Activated CD8-positive, alpha-beta memory T cell treated with anti-CD3 and anti-CD28 coated beads, Interleukin-2, amount 10 ng/mL, durations not matched to agents 7 days and 5 days (primary cell): ENCODE measurements at regions not wholly inside any gene's neighbourhood (a gene's known extent, or its start where the extent isn't known, plus 50 kb on each side); places are given as distances from the start of the nearest gene placed in this dataset.
"Not testable (repeated sequence)": the region's sequence is repeated elsewhere in the genome, so short reads cannot be mapped to it uniquely, and the experiment has no call there.

ENCODE experiments used
- ATAC-seq: fragments of 150-1000 bp; cut with Tn5 transposase; one replicate; pipeline ENCODE4 v1.10.0; 2021; ENCODE audit warnings: moderate library complexity
- CTCF ChIA-PET: fragments of 350-600 bp; sonication (Branson Sonifier 250); formaldehyde crosslinking; loops from one replicate; lab custom pipeline; 2021; ENCODE audit warnings: antibody characterized with exemption; lab: Charles Lee
- DNase-seq: peaks from one replicate; pipeline ENCODE4 v3.0.0-alpha.2; 2020
- H3K27ac Mint-ChIP-seq: one replicate; pipeline ENCODE4 v1.8.0; 2021; ENCODE audit warnings: mild to moderate bottlenecking, mixed read lengths
- H3K27me3 Mint-ChIP-seq: one replicate; pipeline ENCODE4 v1.8.0; 2021; ENCODE audit warnings: mixed read lengths
- H3K36me3 Mint-ChIP-seq: one replicate; pipeline ENCODE4 v1.8.0; 2021; ENCODE audit warnings: mild to moderate bottlenecking, mixed read lengths
- H3K4me1 Mint-ChIP-seq: one replicate; pipeline ENCODE4 v1.8.0; 2021; ENCODE audit warnings: mixed read lengths
- H3K4me3 Mint-ChIP-seq: one replicate; pipeline ENCODE4 v1.8.0; 2021; ENCODE audit warnings: mild to moderate bottlenecking, moderate library complexity, mixed read lengths
- H3K9me3 Mint-ChIP-seq: one replicate; pipeline ENCODE4 v1.8.0; 2022; ENCODE audit warnings: low read depth, mixed read lengths

GRCh38 chr17:77337150-77337549 is 196.4 kb downstream of the SEC14L1 start:
- peaks cover 24% of the 10 kb centered on the region for H3K36me3 Mint-ChIP-seq
- H3K9me3 Mint-ChIP-seq, result peaks cover 12% of the 10 kb centered on the region
- no peaks in the 10 kb centered on the region for H3K27me3 Mint-ChIP-seq
- DNase-seq (no peak), ATAC-seq (no peak)
- CTCF ChIA-PET, result interaction anchor here (0.9 kb wide), 1 partner anchor 53 kb away, joined by 3 read pairs; no protein-coding TSS in a partner anchor
- H3K4me3 Mint-ChIP-seq, result no peak overlapping the region
- H3K27ac Mint-ChIP-seq, result no peak overlapping the region
- peaks cover 36% of the 10 kb centered on the region for H3K4me1 Mint-ChIP-seq

GRCh38 chr17:77341069-77341541 is 200.3 kb downstream of the SEC14L1 start:
- peaks cover 41% of the 10 kb centered on the region for H3K4me1 Mint-ChIP-seq
- peak overlapping the region; percentile 3 for H3K4me3 Mint-ChIP-seq
- peaks cover 10% of the 10 kb centered on the region for H3K9me3 Mint-ChIP-seq
- H3K36me3 Mint-ChIP-seq, result peaks cover 24% of the 10 kb centered on the region
- no peak for DNase-seq
- H3K27ac Mint-ChIP-seq, result peak overlapping the region; percentile 74
- no peaks in the 10 kb centered on the region for H3K27me3 Mint-ChIP-seq
- ATAC-seq, result no peak
- CTCF ChIA-PET, result interaction anchor here (0.7 to 4.1 kb wide), 10 partner anchors 9 to 89 kb away, joined by 3 to 22 read pairs (median 4); no protein-coding TSS in a partner anchor

GRCh38 chr17:77342656-77342990 is 201.9 kb downstream of the SEC14L1 start:
- H3K9me3 Mint-ChIP-seq, DNase-seq, H3K27me3 Mint-ChIP-seq: not testable (repeated sequence)
- Mint-ChIP-seq H3K4me3 (peak overlapping the region; percentile 66), H3K36me3 (peaks cover 18% of the 10 kb centered on the region), H3K4me1 (peaks cover 41% of the 10 kb centered on the region), H3K27ac (peak overlapping the region; percentile 95)
- CTCF ChIA-PET, result interaction anchor here (1.4 to 4.1 kb wide), 6 partner anchors 11 to 87 kb away, joined by 3 to 22 read pairs (median 4); no protein-coding TSS in a partner anchor
- ATAC-seq, result peak; percentile 14

- ATAC-seq, result peak; percentile 40
- peaks cover 17% of the 10 kb centered on the region for H3K36me3 Mint-ChIP-seq
- peak overlapping the region; percentile 66 for H3K4me3 Mint-ChIP-seq
These were observed 202.4 kb downstream of the SEC14L1 start for GRCh38 chr17:77343031-77343800.

GRCh38 chr17:77344038-77344437 is 203.3 kb downstream of the SEC14L1 start:
- Mint-ChIP-seq H3K36me3 (peaks cover 14% of the 10 kb centered on the region), H3K9me3 (peaks cover 3% of the 10 kb centered on the region), H3K27ac (no peak overlapping the region), H3K4me1 (peaks cover 40% of the 10 kb centered on the region), H3K4me3 (no peak overlapping the region), H3K27me3 (no peaks in the 10 kb centered on the region)
- CTCF ChIA-PET, result interaction anchor here (1.4 to 1.8 kb wide), 4 partner anchors 17 to 86 kb away, joined by 3 to 6 read pairs (median 4); no protein-coding TSS in a partner anchor
- DNase-seq (no peak), ATAC-seq (no peak)

More at GRCh38 chr17:77343031-77343800, 202.4 kb downstream of the SEC14L1 start:
- Mint-ChIP-seq H3K27ac (peak overlapping the region; percentile 95), H3K9me3 (peaks cover 3% of the 10 kb centered on the region), H3K4me1 (peaks cover 41% of the 10 kb centered on the region), H3K27me3 (no peaks in the 10 kb centered on the region)
- CTCF ChIA-PET, result interaction anchor here (1.0 to 4.1 kb wide), 6 partner anchors 11 to 87 kb away, joined by 3 to 22 read pairs (median 4); no protein-coding TSS in a partner anchor
- DNase-seq, result peak; percentile 44

GRCh38 chr17:77345260-77345910 is 204.6 kb downstream of the SEC14L1 start:
- CTCF ChIA-PET, result interaction anchor here (0.7 to 2.1 kb wide), 6 partner anchors 14 to 1098 kb away, joined by 3 to 9 read pairs (median 5); no protein-coding TSS in a partner anchor
- H3K27ac Mint-ChIP-seq, result no peak overlapping the region

GRCh38 chr17:77346765-77347164 is 206.0 kb downstream of the SEC14L1 start:
- H3K27ac Mint-ChIP-seq, result no peak overlapping the region
- H3K9me3 Mint-ChIP-seq, result peaks cover 3% of the 10 kb centered on the region
- DNase-seq, result peak; percentile 14
- peaks cover 13% of the 10 kb centered on the region for H3K36me3 Mint-ChIP-seq
- CTCF ChIA-PET, result interaction anchor here (0.7 to 2.1 kb wide), 8 partner anchors 9 to 94 kb away, joined by 3 to 9 read pairs (median 4); no protein-coding TSS in a partner anchor
- no peak for ATAC-seq
- no peaks in the 10 kb centered on the region for H3K27me3 Mint-ChIP-seq
- no peak overlapping the region for H3K4me3 Mint-ChIP-seq
- H3K4me1 Mint-ChIP-seq, result peaks cover 37% of the 10 kb centered on the region

More at GRCh38 chr17:77345260-77345910, 204.6 kb downstream of the SEC14L1 start:
- ATAC-seq (no peak), DNase-seq (peak; percentile 31)
- Mint-ChIP-seq H3K36me3 (peaks cover 13% of the 10 kb centered on the region), H3K27me3 (no peaks in the 10 kb centered on the region), H3K4me3 (no peak overlapping the region), H3K4me1 (peaks cover 40% of the 10 kb centered on the region), H3K9me3 (peaks cover 3% of the 10 kb centered on the region)

- H3K36me3 Mint-ChIP-seq, result peaks cover 13% of the 10 kb centered on the region
- H3K4me1 Mint-ChIP-seq, result peaks cover 29% of the 10 kb centered on the region
- ATAC-seq (no peak), DNase-seq (no peak)
- no peaks in the 10 kb centered on the region for H3K27me3 Mint-ChIP-seq
- CTCF ChIA-PET, result interaction anchor here (1.1 to 2.1 kb wide), 3 partner anchors 8 to 53 kb away, joined by 3 to 9 read pairs (median 5); no protein-coding TSS in a partner anchor
- H3K4me3 Mint-ChIP-seq, result no peak overlapping the region
- H3K27ac Mint-ChIP-seq, result no peak overlapping the region
- H3K9me3 Mint-ChIP-seq, result peaks cover 3% of the 10 kb centered on the region
These were observed 206.8 kb downstream of the SEC14L1 start for GRCh38 chr17:77347544-77347943.

GRCh38 chr17:77349976-77350830 is 209.4 kb downstream of the SEC14L1 start:
- ATAC-seq, result no peak
- no peaks in the 10 kb centered on the region for H3K27me3 Mint-ChIP-seq
- no peak overlapping the region for H3K4me3 Mint-ChIP-seq
- CTCF ChIA-PET, result interaction anchor here (0.9 kb wide), 1 partner anchor 12 kb away, joined by 3 read pairs; no protein-coding TSS in a partner anchor
- H3K4me1 Mint-ChIP-seq, result peaks cover 11% of the 10 kb centered on the region
- H3K9me3 Mint-ChIP-seq, result peaks cover 3% of the 10 kb centered on the region
- DNase-seq, result peak; percentile 15
- peaks cover 1% of the 10 kb centered on the region for H3K36me3 Mint-ChIP-seq
- no peak overlapping the region for H3K27ac Mint-ChIP-seq

GRCh38 chr17:77352441-77352840 is 211.7 kb downstream of the SEC14L1 start:
- Mint-ChIP-seq H3K4me1 (peaks cover 11% of the 10 kb centered on the region), H3K27ac (no peak overlapping the region), H3K4me3 (no peak overlapping the region), H3K36me3 (no peaks in the 10 kb centered on the region), H3K9me3 (no peaks in the 10 kb centered on the region), H3K27me3 (no peaks in the 10 kb centered on the region)
- CTCF ChIA-PET, result interaction anchor here (2.1 kb wide), 1 partner anchor 78 kb away, joined by 5 read pairs; no protein-coding TSS in a partner anchor
- peak; percentile 19 for DNase-seq
- ATAC-seq, result no peak

- DNase-seq (peak; percentile 33), ATAC-seq (no peak)
- Mint-ChIP-seq H3K4me1 (peaks cover 11% of the 10 kb centered on the region), H3K27me3 (no peaks in the 10 kb centered on the region), H3K9me3 (no peaks in the 10 kb centered on the region), H3K36me3 (no peaks in the 10 kb centered on the region), H3K27ac (no peak overlapping the region), H3K4me3 (no peak overlapping the region)
- CTCF ChIA-PET, result interaction anchor here (1.0 to 2.1 kb wide), 2 partner anchors 19 to 77 kb away, joined by 3 to 5 read pairs; no protein-coding TSS in a partner anchor
These were observed 212.2 kb downstream of the SEC14L1 start for GRCh38 chr17:77352996-77353395.

GRCh38 chr17:77353684-77354419 is 213.1 kb downstream of the SEC14L1 start:
- Mint-ChIP-seq H3K27me3 (no peaks in the 10 kb centered on the region), H3K27ac (no peak overlapping the region), H3K4me3 (no peak overlapping the region), H3K9me3 (no peaks in the 10 kb centered on the region), H3K36me3 (no peaks in the 10 kb centered on the region), H3K4me1 (peaks cover 8% of the 10 kb centered on the region)
- ATAC-seq (no peak), DNase-seq (peak; percentile 34)
- CTCF ChIA-PET, result interaction anchor here (1.0 to 2.1 kb wide), 3 partner anchors 20 to 76 kb away, joined by 3 to 5 read pairs (median 5); no protein-coding TSS in a partner anchor
